ENCODE measurements at regions not wholly inside any gene's neighbourhood (a gene's known extent, or its start where the extent isn't known, plus 50 kb on each side); places are given as distances from the start of the nearest gene placed in this dataset.
"Not testable (repeated sequence)": the region's sequence is repeated elsewhere in the genome, so short reads cannot be mapped to it uniquely, and the experiment has no call there.

DNA sequence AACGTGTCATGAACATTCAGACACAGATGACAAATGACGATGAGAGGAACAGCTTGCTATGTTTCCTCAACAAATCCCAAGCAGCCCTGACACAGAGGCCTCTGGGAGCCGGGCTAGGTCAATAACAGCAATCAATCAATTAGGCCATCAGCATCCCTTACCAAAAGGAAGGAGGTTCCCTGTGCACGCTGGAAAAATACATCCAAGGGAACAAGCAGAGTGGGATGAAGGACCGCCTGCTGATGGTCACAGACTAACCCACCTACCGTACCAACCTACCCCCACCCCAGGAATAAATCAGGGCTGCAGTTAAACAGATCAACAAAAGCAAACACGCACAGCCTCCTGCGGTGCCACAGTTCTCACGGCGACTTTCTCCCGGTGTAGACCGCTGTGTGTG, 265.1 kb upstream of the SFSWAP start:
- no peaks in the 10 kb centered on the region; the same call in 1 of the 2 replicates for H3K27me3 ChIP-seq (ENCODE audit: control insufficient read depth, insufficient read depth, low read length)
- H3K36me3 ChIP-seq (replicated peaks; ENCODE audit: control insufficient read depth, insufficient read depth, low read length) = no peaks in the 10 kb centered on the region
- no peak overlapping the region for H3K4me3 ChIP-seq (ENCODE audit: insufficient read depth, low read depth, low read length)
- DNase-seq = no peak

DNA sequence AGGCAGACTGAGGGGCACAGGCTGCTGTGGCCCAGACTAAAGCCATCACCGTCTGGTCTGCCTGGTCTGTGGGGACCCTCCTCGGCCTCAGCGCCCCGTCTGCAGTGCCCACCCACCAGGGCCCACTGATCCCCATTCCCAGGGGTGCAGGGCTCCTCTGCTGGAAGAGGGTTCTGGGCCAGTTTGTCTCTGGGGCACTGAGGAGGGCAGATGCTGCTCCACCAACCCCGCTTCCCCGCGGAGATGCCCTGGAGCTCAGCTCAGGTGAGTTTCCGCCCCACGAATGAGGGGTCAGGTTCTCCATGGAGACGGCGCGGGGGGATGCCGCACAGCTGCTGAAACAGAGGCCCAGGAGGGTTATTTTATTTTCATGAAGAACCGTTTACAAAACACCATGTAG, 263.3 kb upstream of the SFSWAP start:
- DNase-seq; H3K27me3 ChIP-seq (ENCODE audit: control insufficient read depth, insufficient read depth, low read length): not testable (repeated sequence)

DNA sequence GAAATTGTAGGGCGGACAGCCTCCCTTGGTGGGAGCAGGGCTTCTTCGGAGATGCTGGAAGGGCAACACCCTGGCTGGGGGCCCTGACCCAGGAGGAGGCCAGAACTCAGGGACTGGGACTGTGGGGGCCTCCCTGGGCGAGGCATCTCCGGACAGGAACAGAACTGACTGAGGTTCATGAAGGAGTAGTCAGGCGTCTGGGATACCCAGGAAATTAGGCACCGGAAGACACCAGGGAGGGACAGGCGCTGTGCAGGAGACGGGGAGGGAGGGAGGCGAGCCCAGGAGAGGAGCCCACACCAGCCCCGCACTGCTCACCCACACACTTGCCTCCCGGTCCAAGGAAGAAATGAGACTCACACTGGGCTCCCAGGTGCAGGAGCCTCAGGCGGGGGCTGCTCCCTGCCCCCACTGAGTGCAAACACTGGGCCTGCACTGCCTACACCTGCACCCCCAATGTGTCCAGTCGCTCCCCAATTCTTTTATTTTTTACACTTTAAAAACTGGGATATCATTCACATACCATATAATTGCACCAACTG, 262.6 kb upstream of the SFSWAP start:
- no peaks in the 10 kb centered on the region for H3K36me3 ChIP-seq (replicated peaks; ENCODE audit: control insufficient read depth, insufficient read depth, low read length)
- peak; percentile 55 for DNase-seq
- no peaks in the 10 kb centered on the region for H3K27me3 ChIP-seq (ENCODE audit: control insufficient read depth, insufficient read depth, low read length)
- no peak overlapping the region for H3K4me3 ChIP-seq (ENCODE audit: insufficient read depth, low read depth, low read length)

More for the DNA sequence above, 263.3 kb upstream of the SFSWAP start:
- not testable (repeated sequence) for H3K36me3 ChIP-seq (replicated peaks; ENCODE audit: control insufficient read depth, insufficient read depth, low read length); H3K4me3 ChIP-seq (ENCODE audit: insufficient read depth, low read depth, low read length)

DNA sequence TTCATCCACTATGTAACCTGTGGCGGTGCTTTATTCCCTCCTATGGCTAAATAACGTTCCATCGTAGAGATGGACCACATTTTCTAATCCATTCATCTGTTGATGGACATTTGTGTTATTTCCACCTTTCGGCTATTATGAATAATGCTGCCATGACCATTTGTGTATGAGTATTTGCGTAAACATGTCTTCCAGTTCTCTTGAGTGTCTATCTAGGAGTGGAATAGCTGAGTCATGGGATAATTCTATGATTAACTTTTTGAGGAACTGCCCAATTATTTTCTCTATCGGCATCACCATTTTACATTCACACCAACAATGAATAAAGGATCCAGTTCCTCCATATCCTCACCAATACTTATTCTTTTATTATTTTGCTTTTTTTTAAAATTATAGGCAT, 261.9 kb upstream of the SFSWAP start:
- Histone ChIP-seq H3K4me3 (ENCODE audit: insufficient read depth, low read depth, low read length) (no peak overlapping the region), H3K27me3 (ENCODE audit: control insufficient read depth, insufficient read depth, low read length) (no peaks in the 10 kb centered on the region), H3K36me3 (replicated peaks; ENCODE audit: control insufficient read depth, insufficient read depth, low read length) (no peaks in the 10 kb centered on the region)
- no peak for DNase-seq

DNA sequence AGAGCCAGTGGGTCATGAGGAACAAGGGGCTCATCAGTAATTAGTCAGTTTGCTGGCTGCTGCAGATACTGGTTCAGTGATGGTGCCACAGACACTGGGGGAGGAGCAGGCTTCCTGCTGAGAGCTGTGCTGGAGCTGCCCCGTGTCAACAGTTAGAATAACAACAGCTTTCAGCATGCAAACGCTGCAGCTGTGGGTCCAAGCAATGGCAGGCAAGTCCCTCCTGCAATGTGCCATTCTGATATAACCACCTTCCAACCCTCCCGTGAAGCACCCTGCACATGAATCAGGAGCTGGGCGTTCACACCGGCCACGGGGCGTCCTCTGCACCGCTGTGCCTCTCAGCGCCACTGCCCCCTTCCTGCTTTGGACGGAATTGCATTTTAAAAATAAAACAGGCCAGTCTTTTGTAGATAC, 258.4 kb upstream of the SFSWAP start:
- DNase-seq = peak; percentile 87
- no peaks in the 10 kb centered on the region for H3K36me3 ChIP-seq (replicated peaks; ENCODE audit: control insufficient read depth, insufficient read depth, low read length)
- no peak overlapping the region for H3K4me3 ChIP-seq (ENCODE audit: insufficient read depth, low read depth, low read length)
- H3K27me3 ChIP-seq (ENCODE audit: control insufficient read depth, insufficient read depth, low read length) = no peaks in the 10 kb centered on the region

DNA sequence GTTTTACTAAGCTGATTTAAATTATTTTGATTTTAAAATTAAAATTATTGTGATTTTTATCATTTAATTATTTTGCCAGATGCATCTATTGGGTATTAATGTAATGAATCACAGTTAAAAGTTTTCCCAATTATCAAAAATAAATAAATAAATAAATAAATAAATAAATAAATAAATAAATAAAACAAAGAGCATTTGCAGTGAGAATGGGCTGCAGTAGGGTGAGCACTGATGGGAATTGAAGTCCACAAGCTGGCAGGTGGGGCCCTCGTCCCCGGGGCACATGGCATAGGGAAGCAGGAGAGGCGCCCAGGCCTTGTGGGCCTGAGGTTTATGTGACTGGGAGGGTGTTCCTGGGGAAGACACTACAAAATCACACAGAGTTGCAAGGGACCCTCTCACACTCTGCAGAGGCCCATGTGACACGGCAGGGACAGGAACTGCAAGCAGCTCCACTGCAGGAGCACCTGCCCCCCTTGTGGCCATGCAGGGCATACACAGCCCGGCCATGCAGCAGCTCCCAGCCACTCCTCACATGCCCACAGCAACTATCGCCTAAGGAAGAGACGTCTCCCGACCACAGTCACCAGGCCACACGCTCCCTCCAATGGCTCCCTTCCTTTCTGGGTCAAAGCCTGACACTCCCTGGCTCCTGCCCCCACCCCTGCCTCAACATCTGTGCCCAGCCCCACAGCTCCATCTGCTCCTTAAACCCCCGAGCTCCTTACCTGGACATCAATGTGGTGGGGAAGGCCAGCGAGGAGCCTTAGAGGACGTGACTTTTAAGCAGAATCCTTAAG, 256.3 kb upstream of the SFSWAP start:
- H3K36me3 ChIP-seq (replicated peaks; ENCODE audit: control insufficient read depth, insufficient read depth, low read length) = no peaks in the 10 kb centered on the region
- no peak overlapping the region for H3K4me3 ChIP-seq (ENCODE audit: insufficient read depth, low read depth, low read length)
- DNase-seq = peak; percentile 90

DNA sequence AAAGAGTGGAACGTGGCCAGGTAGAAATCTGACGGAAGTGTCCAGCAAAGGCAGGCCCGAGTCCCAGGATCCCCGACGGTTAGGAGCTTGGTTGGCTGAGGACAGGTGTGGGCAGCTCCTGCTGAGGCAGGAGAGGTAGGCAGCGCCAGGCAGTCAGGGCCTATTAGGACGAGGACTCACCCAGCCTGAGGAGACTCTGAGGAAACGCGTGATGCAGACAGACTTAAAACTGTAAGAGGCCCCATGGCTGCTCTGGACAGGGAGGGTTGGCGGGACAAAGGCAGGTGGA, 255.7 kb upstream of the SFSWAP start:
- peak; percentile 18 for DNase-seq
- no peaks in the 10 kb centered on the region for H3K36me3 ChIP-seq (replicated peaks; ENCODE audit: control insufficient read depth, insufficient read depth, low read length)
- H3K4me3 ChIP-seq (ENCODE audit: insufficient read depth, low read depth, low read length) = no peak overlapping the region
- no peaks in the 10 kb centered on the region for H3K27me3 ChIP-seq (ENCODE audit: control insufficient read depth, insufficient read depth, low read length)

More for the DNA sequence above, 256.3 kb upstream of the SFSWAP start:
- no peaks in the 10 kb centered on the region for H3K27me3 ChIP-seq (ENCODE audit: control insufficient read depth, insufficient read depth, low read length)

DNA sequence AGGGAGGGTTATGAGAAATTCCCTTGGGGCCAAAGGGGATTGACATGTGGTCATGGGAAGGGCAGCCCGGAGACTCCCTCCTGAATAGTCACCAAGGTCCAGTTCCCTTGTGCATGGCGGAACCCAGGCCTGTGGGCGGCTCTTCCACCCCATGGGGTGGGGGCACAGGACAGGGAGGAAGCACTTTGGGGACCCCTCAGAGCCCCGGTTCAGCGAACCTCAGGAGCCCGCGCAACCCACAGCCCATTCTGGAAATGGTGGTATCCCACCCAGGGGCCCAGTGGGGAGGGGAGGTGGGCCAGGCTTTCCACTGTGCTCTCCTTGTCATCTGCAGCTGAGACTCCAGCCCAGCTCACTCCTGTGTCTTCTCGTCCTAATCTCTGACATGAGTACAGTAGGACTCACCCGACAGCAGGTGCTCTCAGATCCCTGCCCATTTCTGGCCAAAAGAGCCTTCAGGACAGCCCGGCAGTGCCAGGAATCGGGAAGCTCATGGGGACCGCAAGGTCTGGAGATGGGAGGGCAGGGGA, 255.2 kb upstream of the SFSWAP start:
- H3K36me3 ChIP-seq (replicated peaks; ENCODE audit: control insufficient read depth, insufficient read depth, low read length) = no peaks in the 10 kb centered on the region
- no peak overlapping the region for H3K4me3 ChIP-seq (ENCODE audit: insufficient read depth, low read depth, low read length)
- H3K27me3 ChIP-seq (ENCODE audit: control insufficient read depth, insufficient read depth, low read length) = no peaks in the 10 kb centered on the region
- DNase-seq = peak; percentile 14

DNA sequence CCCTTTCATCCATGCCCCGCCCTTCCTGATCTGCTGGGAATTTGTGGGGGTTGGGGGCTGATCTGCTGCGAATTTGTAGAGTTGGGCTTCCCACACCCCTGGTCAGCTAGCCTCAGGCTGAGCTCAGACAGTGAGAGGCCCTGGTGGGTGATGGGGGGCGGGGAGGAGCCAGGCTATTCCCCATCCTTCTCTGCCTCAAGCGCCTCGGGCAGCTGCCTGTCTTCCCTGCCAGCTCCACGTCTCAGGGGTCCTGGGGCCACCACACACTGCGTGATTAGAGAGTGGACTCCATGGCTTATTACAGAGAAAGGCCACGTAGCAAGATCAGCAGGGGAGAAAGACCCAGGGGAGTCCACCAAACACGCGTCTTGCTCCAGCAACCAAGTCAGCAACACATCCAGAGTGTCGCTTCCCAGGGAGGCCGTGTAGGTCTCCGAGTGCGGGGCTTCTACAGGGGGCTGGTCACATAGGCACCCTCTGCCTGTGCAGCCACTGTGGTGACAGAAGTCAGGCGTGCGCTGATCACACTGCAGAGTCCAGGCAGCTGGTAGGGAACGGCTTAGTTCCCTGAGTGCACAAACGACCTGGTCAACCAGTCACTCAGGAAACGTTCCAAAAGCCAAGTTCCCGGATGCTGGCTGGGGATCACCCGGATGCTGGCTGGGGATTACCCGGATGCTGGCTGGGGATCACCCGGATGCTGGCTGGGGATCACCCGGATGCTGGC, 254.4 kb upstream of the SFSWAP start:
- Histone ChIP-seq H3K27me3 (ENCODE audit: control insufficient read depth, insufficient read depth, low read length) (no peaks in the 10 kb centered on the region), H3K36me3 (replicated peaks; ENCODE audit: control insufficient read depth, insufficient read depth, low read length) (no peaks in the 10 kb centered on the region), H3K4me3 (ENCODE audit: insufficient read depth, low read depth, low read length) (no peak overlapping the region)
- peak; percentile 22 for DNase-seq

DNA sequence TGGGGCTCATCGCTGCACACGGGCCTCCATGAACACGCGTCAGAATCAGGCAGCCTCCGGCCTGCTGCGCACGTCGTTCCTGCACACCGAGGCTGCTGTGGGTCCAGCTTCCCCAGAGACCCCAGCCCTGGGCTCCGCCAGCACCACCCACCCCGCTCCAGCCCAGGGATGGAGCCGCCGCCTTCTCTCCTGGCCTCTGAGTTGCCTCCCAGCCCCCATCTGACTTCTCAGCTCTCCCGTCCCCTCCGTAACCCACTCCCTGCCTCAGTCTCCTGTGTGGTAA, 253.9 kb upstream of the SFSWAP start:
- no peaks in the 10 kb centered on the region for H3K36me3 ChIP-seq (replicated peaks; ENCODE audit: control insufficient read depth, insufficient read depth, low read length)
- no peak overlapping the region for H3K4me3 ChIP-seq (ENCODE audit: insufficient read depth, low read depth, low read length)
- H3K27me3 ChIP-seq (ENCODE audit: control insufficient read depth, insufficient read depth, low read length) = no peaks in the 10 kb centered on the region; the same call in 1 of the 2 replicates
- peak; percentile 26 for DNase-seq

DNA sequence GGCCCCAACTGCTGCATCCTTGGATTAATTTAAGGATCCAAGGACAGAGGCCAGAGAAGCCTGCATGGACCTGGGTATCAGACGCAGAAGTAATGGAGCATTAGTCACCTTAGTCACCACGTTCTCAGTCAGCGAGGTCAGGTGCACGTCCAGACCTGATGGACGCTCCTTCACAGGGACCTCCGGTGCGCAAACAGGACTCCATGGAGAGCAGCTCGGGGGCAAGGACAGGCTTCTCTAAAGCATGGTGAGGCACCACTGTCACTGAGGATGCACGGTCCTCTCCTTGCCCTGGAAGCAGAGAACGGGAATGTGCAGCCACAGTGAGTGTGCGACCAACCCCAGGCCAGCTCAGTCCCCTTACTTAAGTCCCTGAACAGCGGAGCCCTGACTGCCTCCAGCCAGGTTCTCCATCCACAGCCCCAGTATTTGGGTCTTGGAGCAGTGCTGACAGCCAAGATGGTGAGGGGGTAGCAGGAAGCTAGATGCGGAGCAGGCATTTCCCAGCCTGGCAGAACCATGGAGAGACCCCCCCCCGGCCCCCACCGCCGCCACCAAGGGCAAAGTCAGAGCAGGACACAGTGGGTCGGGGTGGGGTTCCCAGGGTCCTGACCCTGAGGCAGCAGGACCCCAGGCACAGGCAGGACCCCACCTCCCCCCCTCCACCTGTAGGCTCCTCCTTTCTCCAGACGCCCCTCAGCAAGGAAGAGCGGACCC, 253.4 kb upstream of the SFSWAP start:
- Histone ChIP-seq H3K4me3 (ENCODE audit: insufficient read depth, low read depth, low read length) (no peak overlapping the region), H3K27me3 (ENCODE audit: control insufficient read depth, insufficient read depth, low read length) (no peaks in the 10 kb centered on the region; the same call in 1 of the 2 replicates), H3K36me3 (replicated peaks; ENCODE audit: control insufficient read depth, insufficient read depth, low read length) (no peaks in the 10 kb centered on the region)
- peak; percentile 42 for DNase-seq

DNA sequence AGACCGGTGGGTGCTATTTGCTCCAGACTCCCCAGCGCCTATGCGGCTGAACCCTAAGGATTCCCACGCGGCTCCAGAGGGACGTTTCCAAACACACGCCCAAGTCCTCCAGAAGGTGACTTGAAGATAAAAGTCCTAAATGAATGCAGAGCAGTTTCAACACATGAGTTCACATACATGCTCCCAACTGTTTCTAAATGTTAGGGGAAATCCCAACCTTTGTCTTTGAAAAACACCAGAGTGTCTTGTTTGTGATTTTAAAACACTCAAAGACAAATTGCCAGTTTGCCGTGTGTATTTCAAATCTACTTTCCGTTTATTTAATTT, 252.9 kb upstream of the SFSWAP start:
- no peak for DNase-seq
- Histone ChIP-seq H3K36me3 (replicated peaks; ENCODE audit: control insufficient read depth, insufficient read depth, low read length) (no peaks in the 10 kb centered on the region), H3K4me3 (ENCODE audit: insufficient read depth, low read depth, low read length) (no peak overlapping the region), H3K27me3 (ENCODE audit: control insufficient read depth, insufficient read depth, low read length) (no peaks in the 10 kb centered on the region; the same call in 1 of the 2 replicates)

DNA sequence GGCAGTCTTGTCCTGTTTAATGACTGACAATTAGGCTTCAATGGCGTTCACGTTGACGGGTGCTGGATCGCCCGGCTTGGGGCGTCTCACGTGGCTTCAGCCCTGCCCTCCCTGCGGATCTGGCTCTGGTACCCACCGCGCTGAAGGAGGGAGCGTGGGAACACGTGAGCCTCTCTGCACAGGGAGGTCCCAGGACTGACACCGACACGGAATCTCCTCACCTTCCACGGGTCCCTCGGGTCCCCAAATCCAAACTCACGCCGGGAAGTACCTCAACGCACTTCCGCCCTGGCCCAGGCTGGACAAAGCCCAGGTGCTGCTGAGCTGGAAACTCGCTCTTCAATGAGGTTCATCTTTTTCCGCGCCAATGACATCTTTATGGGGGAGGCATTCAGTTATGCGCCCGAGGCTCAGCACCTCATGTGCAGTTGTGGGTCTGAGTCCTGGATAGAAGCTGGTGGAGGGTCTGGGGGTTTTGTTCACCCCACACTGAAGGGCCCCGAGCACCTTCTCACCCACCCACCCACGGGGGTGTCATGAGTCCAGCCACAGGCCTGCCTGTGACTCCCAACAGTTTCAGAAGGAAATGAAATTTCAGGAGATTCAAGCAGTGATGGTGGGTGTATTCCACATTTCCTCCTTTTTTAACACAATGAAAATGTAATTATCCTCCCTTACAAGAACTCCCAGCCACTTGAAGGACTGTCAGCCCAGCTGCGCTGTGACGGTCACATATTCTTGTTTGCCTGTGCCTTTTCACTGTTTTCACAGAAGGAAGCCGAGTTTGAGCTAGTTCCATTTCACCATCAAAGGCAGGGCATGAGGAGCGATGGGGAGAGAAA, 251.7 kb upstream of the SFSWAP start:
- H3K36me3 ChIP-seq (replicated peaks; ENCODE audit: control insufficient read depth, insufficient read depth, low read length) = no peaks in the 10 kb centered on the region
- DNase-seq = peak; percentile 21
- no peak overlapping the region for H3K4me3 ChIP-seq (ENCODE audit: insufficient read depth, low read depth, low read length)
- no peaks in the 10 kb centered on the region; the same call in 1 of the 2 replicates for H3K27me3 ChIP-seq (ENCODE audit: control insufficient read depth, insufficient read depth, low read length)

DNA sequence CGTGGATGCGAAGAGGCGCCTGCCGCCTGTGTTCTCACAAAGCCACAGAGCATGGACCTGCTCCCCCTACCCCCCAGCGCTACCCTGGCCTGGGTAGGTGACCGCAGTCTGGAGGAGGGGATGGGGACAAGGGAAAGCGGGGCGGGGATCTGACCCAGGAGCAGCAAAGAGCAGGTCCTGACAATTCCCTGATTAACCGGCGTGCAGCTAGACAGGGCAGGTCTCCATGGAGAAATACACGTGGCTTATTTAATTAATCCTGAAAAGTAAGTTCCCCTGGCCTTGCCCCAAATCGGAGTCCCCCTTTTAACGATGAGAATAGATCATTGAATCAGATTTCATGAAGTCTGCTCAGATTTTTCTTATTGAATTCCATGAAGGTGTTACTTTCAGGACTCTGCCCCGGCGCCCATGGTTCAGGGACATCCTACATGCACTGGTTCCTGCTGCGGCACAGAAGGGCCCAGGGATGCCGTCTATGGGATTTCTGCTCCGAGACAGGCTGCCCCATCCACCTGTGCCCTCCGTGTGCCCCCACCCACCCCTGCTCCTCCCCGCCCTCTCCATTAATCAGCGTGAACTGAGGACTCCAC, 251.0 kb upstream of the SFSWAP start:
- DNase-seq = peak; percentile 31
- Histone ChIP-seq H3K36me3 (replicated peaks; ENCODE audit: control insufficient read depth, insufficient read depth, low read length) (no peaks in the 10 kb centered on the region), H3K4me3 (ENCODE audit: insufficient read depth, low read depth, low read length) (no peak overlapping the region), H3K27me3 (ENCODE audit: control insufficient read depth, insufficient read depth, low read length) (no peaks in the 10 kb centered on the region; the same call in 1 of the 2 replicates)

Data from H7 (cell line).